A549 (cell line): ENCODE measurements at regions not wholly inside any gene's neighbourhood (a gene's known extent, or its start where the extent isn't known, plus 50 kb on each side); places are given as distances from the start of the nearest gene placed in this dataset.

Experiments used
- ATAC-seq, 2 experiments: fragments of 200-7000 bp in 1 of 2; fragments of >200 bp in 1 of 2; cut with Nextera tagmentation in 1 of 2; cut with Tn5 transposase in 1 of 2; 3 replicates each; pipeline versions ENCODE4 v1.8.0 to v1.9.1; 2018 to 2020; ENCODE audit warnings: mild to moderate bottlenecking in 1 of 2, moderate library complexity in 1 of 2
- CTCF ChIA-PET: fragments of 300-600 bp; sonication (Branson Sonifier 250); formaldehyde crosslinking; extraction: SDS; loops from one replicate; lab custom pipeline; 2021; ENCODE audit warnings: antibody characterized with exemption, inconsistent platforms; lab: Yijun Ruan, JAX
- POLR2A ChIA-PET: fragments of 350-600 bp; formaldehyde crosslinking; extraction: SDS; loops from one replicate; lab custom pipeline; 2021; ENCODE audit warnings: antibody characterized with exemption, inconsistent platforms; lab: Yijun Ruan, JAX
- DNase-seq, 2 experiments: peaks; one replicate each; pipeline versions ENCODE4 v3.0.0 to v3.0.0-alpha.2; 2011 to 2016; ENCODE audit warnings: low read depth in 1 of 2, low spot score in 1 of 2
- FAIRE-seq: peaks from 2 replicates; lab custom pipeline; 2011; peaks lifted over from hg19 to GRCh38; lab: Jason Lieb, UNC
- H3K27ac ChIP-seq, 2 experiments: fragments of >200 bp; sonication (Bioruptor Twin); formaldehyde crosslinking; 3 replicates each; pipeline ENCODE4 v1.5.1; 2016 to 2017
- H3K4me1 ChIP-seq: fragments of >200 bp; sonication (Bioruptor Twin); formaldehyde crosslinking; 3 replicates; pipeline ENCODE4 v1.6.1; 2016
- H3K4me2 ChIP-seq: fragments of >200 bp; sonication (Bioruptor Twin); formaldehyde crosslinking; 3 replicates; pipeline ENCODE4 v1.6.1; 2016
- H3K4me3 ChIP-seq: fragments of >200 bp; sonication (Bioruptor Twin); formaldehyde crosslinking; 3 replicates; pipeline ENCODE4 v1.5.1; 2016
- H3K9me3 ChIP-seq: fragments of >200 bp; sonication (Bioruptor Twin); formaldehyde crosslinking; 3 replicates; pipeline ENCODE4 v1.6.1; 2016
- ATOH8 ChIP-seq: fragments of 250-450 bp; sonication (Bioruptor Pico); IDR thresholded peaks from 2 replicates; pipeline ENCODE4 v1.5.0; 2020; ENCODE audit warnings: low read depth, mild to moderate bottlenecking, moderate library complexity
- BCL3 ChIP-seq: fragments of >200 bp; sonication (Bioruptor Twin); formaldehyde crosslinking; IDR thresholded peaks from 3 replicates; pipeline ENCODE4 v1.6.1; 2016
- BHLHE40 ChIP-seq: IDR thresholded peaks from 2 replicates; pipeline ENCODE4 v1.6.1; 2012; ENCODE audit warnings: low read depth, low read length, inconsistent platforms
- CBX2 ChIP-seq: fragments of 200-600 bp; sonication (generic); IDR thresholded peaks from 2 replicates; pipeline ENCODE4 v1.6.1; 2016; ENCODE audit warnings: low read depth, mild to moderate bottlenecking, borderline replicate concordance
- EHF ChIP-seq: fragments of 250-450 bp; sonication (Bioruptor Pico); IDR thresholded peaks from 2 replicates; pipeline ENCODE4 v1.5.0; 2020; ENCODE audit warnings: mild to moderate bottlenecking
- EHMT2 ChIP-seq: fragments of 200-600 bp; sonication (generic); IDR thresholded peaks from 2 replicates; pipeline ENCODE4 v1.6.1; 2016; ENCODE audit warnings: antibody characterized with exemption, low read depth, mild to moderate bottlenecking, moderate library complexity
- ELK1 ChIP-seq: fragments of 150-350 bp; IDR thresholded peaks from 2 replicates; pipeline ENCODE4 v1.6.1; 2014; ENCODE audit warnings: low read depth, mild to moderate bottlenecking, low read length
- FOSB ChIP-seq: fragments of 250-450 bp; sonication (Bioruptor Pico); IDR thresholded peaks from 2 replicates; pipeline ENCODE4 v1.5.0; 2020; ENCODE audit warnings: mild to moderate bottlenecking, moderate library complexity
- FOXS1 ChIP-seq: fragments of 250-450 bp; sonication (Bioruptor Pico); IDR thresholded peaks from 2 replicates; pipeline ENCODE4 v1.5.0; 2020; ENCODE audit warnings: mild to moderate bottlenecking, moderate library complexity
- GATA3 ChIP-seq: IDR thresholded peaks from 2 replicates; pipeline ENCODE4 v1.6.1; 2012; ENCODE audit warnings: borderline replicate concordance
- HES2 ChIP-seq: fragments of >200 bp; sonication (Bioruptor Twin); formaldehyde crosslinking; IDR thresholded peaks from 2 replicates; pipeline ENCODE4 v1.6.1; 2016
- HEYL ChIP-seq: fragments of 250-450 bp; sonication (Bioruptor Pico); IDR thresholded peaks from 2 replicates; pipeline ENCODE4 v1.8.0; 2021; ENCODE audit warnings: mild to moderate bottlenecking, moderate library complexity
- HMGXB4 ChIP-seq: fragments of 250-450 bp; sonication (Bioruptor Pico); IDR thresholded peaks from 2 replicates; pipeline ENCODE4 v1.5.0; 2021; ENCODE audit warnings: mild to moderate bottlenecking, moderate library complexity, borderline replicate concordance
- HOXA7 ChIP-seq: fragments of 250-450 bp; sonication (Bioruptor Pico); IDR thresholded peaks from 2 replicates; pipeline ENCODE4 v1.5.0; 2020; ENCODE audit warnings: mild to moderate bottlenecking, moderate library complexity
- HOXB13 ChIP-seq: fragments of 250-450 bp; sonication (Bioruptor Pico); IDR thresholded peaks from 2 replicates; pipeline ENCODE4 v1.5.0; 2020; ENCODE audit warnings: low read depth, mild to moderate bottlenecking, moderate library complexity
- JUN ChIP-seq, 2 experiments: fragments of >200 bp; sonication (Bioruptor Twin); formaldehyde crosslinking; IDR thresholded peaks; 2 replicates in 1 of 2; 3 replicates in 1 of 2; pipeline ENCODE4 v1.6.1; 2016 to 2017
- MYC ChIP-seq: IDR thresholded peaks from 2 replicates; pipeline ENCODE4 v1.6.1; 2012; ENCODE audit warnings: mild to moderate bottlenecking, inconsistent platforms, low read length, improper control_type of control experiment, borderline replicate concordance
- RAD21 ChIP-seq, 2 experiments: fragments of >200 bp in 1 of 2; sonication (Bioruptor Twin) in 1 of 2; formaldehyde crosslinking in 1 of 2; IDR thresholded peaks in 1 of 2; conservative IDR thresholded peaks in 1 of 2; 2 replicates in 1 of 2; 3 replicates in 1 of 2; pipeline ENCODE4 v1.6.1; 2012 to 2018; ENCODE audit warnings: inconsistent platforms in 1 of 2
- SREBF2 ChIP-seq: fragments of 450-650 bp; IDR thresholded peaks from 2 replicates; pipeline ENCODE4 v1.6.1; 2014; ENCODE audit warnings: mild to moderate bottlenecking, moderate library complexity
- TFCP2L1 ChIP-seq: fragments of 250-450 bp; sonication (Bioruptor Pico); IDR thresholded peaks from 2 replicates; pipeline ENCODE4 v1.5.0; 2021; ENCODE audit warnings: mild to moderate bottlenecking
- TP53 ChIP-seq: fragments of 250-450 bp; sonication (Bioruptor Pico); IDR thresholded peaks from 2 replicates; pipeline ENCODE4 v1.5.0; 2021; ENCODE audit warnings: mild to moderate bottlenecking, moderate library complexity
- ZC3H11A ChIP-seq: fragments of 450-650 bp; IDR thresholded peaks from 2 replicates; pipeline ENCODE4 v1.6.1; 2014; ENCODE audit warnings: antibody characterized with exemption, mild to moderate bottlenecking
- ZNF302 ChIP-seq: fragments of 250-450 bp; sonication (Bioruptor Pico); IDR thresholded peaks from 2 replicates; pipeline ENCODE4 v1.9.0; 2021; ENCODE audit warnings: inconsistent platforms, mild to moderate bottlenecking, moderate library complexity
- WGBS: methylation state at CpG from one replicate; pipeline ENCODE4 v1.1.6; 2017; ENCODE audit errors: missing lambda C conversion rate; 5-methylcytosine and 5-hydroxymethylcytosine counted together

GRCh38 chr2:120614901-120615300 lies 120.8 kb upstream of the GLI2 start (continued):
- TF ChIP-seq ATOH8 (CRISPR knock-in tag), result no peak

- ChIA-PET CTCF (interaction anchor here (0.6 to 1.3 kb wide), 4 partner anchors 9 to 108 kb away, joined by 3 to 4 read pairs (median 3); no protein-coding TSS in a partner anchor), POLR2A (no interaction called here)
- Histone ChIP-seq H3K27ac (no peak overlapping the region), H3K4me3 (no peak overlapping the region), H3K4me1 (peaks cover 11% of the 10 kb centered on the region; the same call in 2 of the 3 replicates), H3K4me2 (no peak overlapping the region), H3K9me3 (no peaks in the 10 kb centered on the region)
- no peak for FAIRE-seq
- no peak for DNase-seq
- ATAC-seq, result no peak
- WGBS, result 53% methylated on average over 3 of the region's 3 CpGs
- TF ChIP-seq EHMT2, result no peak
- no peak for TF ChIP-seq TP53 (CRISPR knock-in tag)
- TF ChIP-seq RAD21 (conservative IDR thresholded peaks at IDR 0.05 in 1 of 2, IDR thresholded peaks at IDR 0.05 in 1 of 2), result no peak
- TF ChIP-seq EHF (CRISPR knock-in tag), result no peak
- no peak for TF ChIP-seq MYC
- no peak for TF ChIP-seq CBX2
- TF ChIP-seq GATA3, result no peak
- TF ChIP-seq FOSB (CRISPR knock-in tag), result no peak
- no peak for TF ChIP-seq BHLHE40
Measured at GRCh38 chr2:120616261-120616660, 119.4 kb upstream of the GLI2 start.

GRCh38 chr2:120617055-120617454 lies 118.6 kb upstream of the GLI2 start:
- Histone ChIP-seq H3K4me3 (no peak overlapping the region), H3K9me3 (no peaks in the 10 kb centered on the region), H3K4me1 (peaks cover 11% of the 10 kb centered on the region; the same call in 2 of the 3 replicates)
- ChIA-PET POLR2A (no interaction called here), CTCF (interaction anchor here (0.6 to 1.4 kb wide), 2 partner anchors 14 to 15 kb away, joined by 3 read pairs; no protein-coding TSS in a partner anchor)
- FAIRE-seq (no peak), DNase-seq (no peak)
- TF ChIP-seq ZC3H11A (no peak), HMGXB4 (CRISPR knock-in tag) (no peak), JUN (IDR thresholded peaks at IDR 0.05) (no peak), FOXS1 (no peak)
- TF ChIP-seq, all 56 proteins: peak for 0
- Histone ChIP-seq H3K27ac (no peak overlapping the region), H3K4me2 (no peak overlapping the region)
- WGBS, result 61% methylated on average over 5 of the region's 5 CpGs
- no peak for ATAC-seq

- CTCF ChIA-PET, result no interaction called here
- ATAC-seq (no peak), FAIRE-seq (no peak), DNase-seq (no peak)
- 89% methylated on average over 3 of the region's 3 CpGs for WGBS
- Histone ChIP-seq H3K4me3 (no peak overlapping the region), H3K4me2 (no peak overlapping the region), H3K4me1 (peaks cover 11% of the 10 kb centered on the region; the same call in 2 of the 3 replicates), H3K27ac (no peak overlapping the region), H3K9me3 (0 out of 3 replicates have a peak, but pooled peaks cover 6% of the 10 kb centered on the region)
- POLR2A ChIA-PET, result no interaction called here
- TF ChIP-seq ZNF302 (CRISPR knock-in tag), result no peak
- no peak for TF ChIP-seq ELK1
- TF ChIP-seq JUN (IDR thresholded peaks at IDR 0.05), result no peak
- TF ChIP-seq BCL3, result no peak
- no peak for TF ChIP-seq TFCP2L1
- no peak for TF ChIP-seq HES2
- no peak for TF ChIP-seq HOXB13 (CRISPR knock-in tag)
- TF ChIP-seq HEYL (CRISPR knock-in tag), result no peak
- no peak for TF ChIP-seq SREBF2
- no peak for TF ChIP-seq FOXS1
- no peak for TF ChIP-seq HOXA7
Measured at GRCh38 chr2:120618830-120619229, 116.8 kb upstream of the GLI2 start.
